ENCODE measurements at regions not wholly inside any gene's neighbourhood (a gene's known extent, or its start where the extent isn't known, plus 50 kb on each side); places are given as distances from the start of the nearest gene placed in this dataset. TPM values are rescaled to one million over a fixed set of nuclear protein-coding genes. Genes with fewer than 3 reads are reported as not detected.

Small RNA genes in the stretch of these regions (small RNA-seq; reads per million reads assigned to genes)
- gene AC097535.2 (ENCODE audit: low replicate concordance) (0.06 reads per million), gene RF01210 (ENCODE audit: low replicate concordance) (not detected), gene RNU6-573P (ENCODE audit: low replicate concordance) (not detected)
